Erythroblast (primary cell): ENCODE measurements at regions not wholly inside any gene's neighbourhood (a gene's known extent, or its start where the extent isn't known, plus 50 kb on each side); places are given as distances from the start of the nearest gene placed in this dataset.

Source experiments
- GATA1 ChIP-seq: IDR thresholded peaks from 2 replicates; pipeline ENCODE4 v1.6.1; 2011; ENCODE audit warnings: low read depth, mild to moderate bottlenecking, control low read depth, low read length, moderate library complexity
- POLR2A ChIP-seq: IDR thresholded peaks from 2 replicates; pipeline ENCODE4 v1.6.1; 2011; ENCODE audit warnings: mild to moderate bottlenecking, low read length

GRCh38 chr4:95959633-95960032 is 119.7 kb downstream of the PDHA2 start:
- TF ChIP-seq POLR2A (no peak), GATA1 (no peak)
